H1 (cell line): ENCODE measurements at regions not wholly inside any gene's neighbourhood (a gene's known extent, or its start where the extent isn't known, plus 50 kb on each side); places are given as distances from the start of the nearest gene placed in this dataset.

Experiments
- CHD7 ChIP-seq: fragments of 300-600 bp; sonication (generic); IDR thresholded peaks from 2 replicates; pipeline ENCODE4 v1.7.1; 2012; ENCODE audit warnings: low read length, moderate library complexity, mild to moderate bottlenecking, inconsistent platforms; ENCODE audit not compliant: insufficient replicate concordance
- PHF8 ChIP-seq: fragments of 200-600 bp; sonication (generic); conservative IDR thresholded peaks from 2 replicates; pipeline ENCODE4 v1.7.1; 2012; ENCODE audit warnings: low read depth, mild to moderate bottlenecking, inconsistent platforms, low read length, moderate library complexity
- POLR2AphosphoS5 ChIP-seq: IDR thresholded peaks from 2 replicates; pipeline ENCODE4 v1.6.1; 2011; ENCODE audit warnings: low read depth, low read length
- TCF12 ChIP-seq: IDR thresholded peaks from 2 replicates; pipeline ENCODE4 v1.6.1; 2011; ENCODE audit warnings: low read depth, mild to moderate bottlenecking, low read length

DNA sequence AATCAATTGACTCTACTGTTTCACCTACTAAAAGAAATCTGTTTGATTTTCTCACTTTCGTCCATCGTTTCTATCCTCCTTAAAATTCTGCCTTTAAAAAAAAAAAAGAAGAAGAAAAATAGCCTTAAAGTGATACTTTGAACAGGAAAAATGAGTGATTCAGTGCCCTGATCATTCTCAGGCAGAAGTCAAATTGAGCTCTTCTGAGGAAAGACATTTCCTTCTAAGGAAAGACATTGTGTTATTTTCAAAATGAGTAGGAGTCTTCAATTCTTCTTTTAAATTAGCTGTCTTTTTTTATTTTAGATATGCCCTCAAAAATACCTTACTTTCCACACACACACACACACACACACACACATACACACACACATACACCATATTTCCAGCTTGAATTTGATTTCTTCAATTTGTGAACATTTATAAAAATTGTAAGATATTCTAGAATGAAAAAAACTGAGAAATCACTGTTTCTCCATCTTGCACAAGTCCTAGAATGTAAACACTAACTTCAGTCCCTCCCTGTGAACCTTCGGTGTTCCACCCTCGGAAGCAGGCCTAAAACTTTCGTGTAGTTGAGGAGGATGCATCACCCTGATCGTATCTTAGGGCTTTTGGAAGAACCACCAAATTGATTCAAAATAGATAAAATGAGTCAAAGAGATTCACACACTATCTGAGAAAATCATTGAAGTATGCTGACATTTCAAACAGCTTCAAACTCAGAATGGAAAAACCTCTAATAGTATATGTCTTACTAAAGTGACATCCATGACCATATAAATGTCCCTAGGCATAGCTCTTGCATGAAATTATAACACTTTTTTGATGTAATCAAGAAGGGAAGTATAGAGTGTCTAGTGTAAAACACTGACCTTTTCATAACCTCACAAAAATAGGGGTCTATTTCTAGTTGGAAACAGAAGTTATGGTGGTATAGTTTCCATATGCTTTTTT is 270.8 kb downstream of the GATA3 start (continued):
- TF ChIP-seq CHD7 = no peak
- no peak for TF ChIP-seq TCF12
- no peak for TF ChIP-seq PHF8
- TF ChIP-seq POLR2AphosphoS5 = no peak
- TF ChIP-seq, all 59 proteins: peak for 0
